ENCODE measurements at regions not wholly inside any gene's neighbourhood (a gene's known extent, or its start where the extent isn't known, plus 50 kb on each side); places are given as distances from the start of the nearest gene placed in this dataset.
A peak's percentile ranks its signal among the peaks of the same experiment; 100 is the strongest.

GRCh38 chr15:94844198-94844537, 612.8 kb downstream of the MCTP2 start:
- H3K9ac ChIP-seq (ENCODE audit: low read depth, low read length) = no peak overlapping the region
- peak overlapping the region; percentile 47; the same call in 1 of the 2 replicates for H3K4me3 ChIP-seq (ENCODE audit: low read depth, low read length)

GRCh38 chr15:94844538-94845389, 613.4 kb downstream of the MCTP2 start:
- Histone ChIP-seq H3K9ac (ENCODE audit: low read depth, low read length) (peak overlapping the region; percentile 56), H3K4me1 (ENCODE audit: control insufficient read depth, insufficient read depth, low read length) (peaks cover 9% of the 10 kb centered on the region; the same call in 1 of the 2 replicates), H3K27me3 (ENCODE audit: control insufficient read depth, insufficient read depth, low read length) (peaks cover 5% of the 10 kb centered on the region; the same call in 1 of the 2 replicates), H3K9me3 (ENCODE audit: control insufficient read depth, insufficient read depth, low read length) (peaks cover 14% of the 10 kb centered on the region; the same call in 1 of the 2 replicates), H3K27ac (ENCODE audit: low read depth, low read length) (peak overlapping the region; percentile 76), H3K4me3 (ENCODE audit: low read depth, low read length) (peak overlapping the region; percentile 54), H3K36me3 (ENCODE audit: control insufficient read depth, insufficient read depth, low read length) (no peaks in the 10 kb centered on the region)

More at GRCh38 chr15:94844198-94844537, 612.8 kb downstream of the MCTP2 start:
- peaks cover 5% of the 10 kb centered on the region; the same call in 1 of the 2 replicates for H3K27me3 ChIP-seq (ENCODE audit: control insufficient read depth, insufficient read depth, low read length)
- peaks cover 9% of the 10 kb centered on the region; the same call in 1 of the 2 replicates for H3K4me1 ChIP-seq (ENCODE audit: control insufficient read depth, insufficient read depth, low read length)
- no peaks in the 10 kb centered on the region for H3K36me3 ChIP-seq (ENCODE audit: control insufficient read depth, insufficient read depth, low read length)
- H3K27ac ChIP-seq (ENCODE audit: low read depth, low read length) = peak overlapping the region; percentile 76
- H3K9me3 ChIP-seq (ENCODE audit: control insufficient read depth, insufficient read depth, low read length) = peaks cover 14% of the 10 kb centered on the region; the same call in 1 of the 2 replicates

DNA sequence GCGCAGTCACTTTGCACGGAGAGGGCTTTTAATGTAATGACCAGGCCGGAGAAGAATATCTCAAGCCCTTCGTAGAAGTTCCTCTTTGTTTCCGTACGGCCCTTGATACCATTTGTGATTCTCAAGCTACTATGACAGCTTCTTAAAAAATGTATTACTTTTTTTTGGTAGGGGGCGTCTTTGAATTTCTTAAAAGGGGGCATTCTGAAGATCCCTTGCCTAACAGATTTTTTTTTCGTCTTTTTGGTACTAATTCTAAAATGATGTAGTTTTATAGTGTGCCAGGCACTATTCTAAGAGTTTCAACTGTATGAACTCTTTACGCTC, 614.0 kb downstream of the MCTP2 start:
- Histone ChIP-seq H3K27ac (ENCODE audit: low read depth, low read length) (peak overlapping the region; percentile 76), H3K4me3 (ENCODE audit: low read depth, low read length) (peak overlapping the region; percentile 54), H3K36me3 (ENCODE audit: control insufficient read depth, insufficient read depth, low read length) (no peaks in the 10 kb centered on the region), H3K9me3 (ENCODE audit: control insufficient read depth, insufficient read depth, low read length) (peaks cover 14% of the 10 kb centered on the region; the same call in 1 of the 2 replicates), H3K4me1 (ENCODE audit: control insufficient read depth, insufficient read depth, low read length) (peaks cover 9% of the 10 kb centered on the region; the same call in 1 of the 2 replicates), H3K27me3 (ENCODE audit: control insufficient read depth, insufficient read depth, low read length) (peaks cover 5% of the 10 kb centered on the region; the same call in 1 of the 2 replicates), H3K9ac (ENCODE audit: low read depth, low read length) (peak overlapping the region; percentile 56)

GRCh38 chr15:94847325-94847724, 616.0 kb downstream of the MCTP2 start:
- Histone ChIP-seq H3K4me3 (ENCODE audit: low read depth, low read length) (no peak overlapping the region), H3K9ac (ENCODE audit: low read depth, low read length) (no peak overlapping the region), H3K4me1 (ENCODE audit: control insufficient read depth, insufficient read depth, low read length) (peaks cover 9% of the 10 kb centered on the region; the same call in 1 of the 2 replicates), H3K36me3 (ENCODE audit: control insufficient read depth, insufficient read depth, low read length) (no peaks in the 10 kb centered on the region), H3K27me3 (ENCODE audit: control insufficient read depth, insufficient read depth, low read length) (peaks cover 5% of the 10 kb centered on the region; the same call in 1 of the 2 replicates), H3K27ac (ENCODE audit: low read depth, low read length) (no peak overlapping the region), H3K9me3 (ENCODE audit: control insufficient read depth, insufficient read depth, low read length) (peaks cover 4% of the 10 kb centered on the region; the same call in 1 of the 2 replicates)

DNA sequence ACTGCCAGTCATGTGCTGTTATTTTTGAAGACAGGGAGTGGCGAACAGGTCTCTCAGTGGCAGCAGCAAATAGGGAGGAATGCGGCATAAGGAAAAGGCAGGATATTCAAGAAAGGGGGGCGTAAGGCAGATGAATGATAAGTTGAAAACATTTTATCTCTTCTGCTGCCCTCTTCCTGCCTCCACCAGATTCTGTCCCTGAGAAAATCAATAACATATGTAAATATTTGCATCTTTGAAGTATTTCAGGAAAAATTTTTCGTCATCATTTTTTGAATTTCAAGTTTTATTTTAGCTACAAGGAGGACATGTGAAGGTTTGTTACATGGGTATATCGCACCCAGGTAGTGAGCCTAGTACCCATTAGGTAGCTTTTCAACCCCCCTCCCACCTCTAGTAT, 616.7 kb downstream of the MCTP2 start:
- Histone ChIP-seq H3K36me3 (ENCODE audit: control insufficient read depth, insufficient read depth, low read length) (no peaks in the 10 kb centered on the region), H3K4me3 (ENCODE audit: low read depth, low read length) (no peak overlapping the region), H3K27ac (ENCODE audit: low read depth, low read length) (no peak overlapping the region), H3K9ac (ENCODE audit: low read depth, low read length) (no peak overlapping the region), H3K27me3 (ENCODE audit: control insufficient read depth, insufficient read depth, low read length) (peaks cover 5% of the 10 kb centered on the region; the same call in 1 of the 2 replicates), H3K4me1 (ENCODE audit: control insufficient read depth, insufficient read depth, low read length) (peaks cover 9% of the 10 kb centered on the region; the same call in 1 of the 2 replicates), H3K9me3 (ENCODE audit: control insufficient read depth, insufficient read depth, low read length) (peaks cover 4% of the 10 kb centered on the region; the same call in 1 of the 2 replicates)

DNA sequence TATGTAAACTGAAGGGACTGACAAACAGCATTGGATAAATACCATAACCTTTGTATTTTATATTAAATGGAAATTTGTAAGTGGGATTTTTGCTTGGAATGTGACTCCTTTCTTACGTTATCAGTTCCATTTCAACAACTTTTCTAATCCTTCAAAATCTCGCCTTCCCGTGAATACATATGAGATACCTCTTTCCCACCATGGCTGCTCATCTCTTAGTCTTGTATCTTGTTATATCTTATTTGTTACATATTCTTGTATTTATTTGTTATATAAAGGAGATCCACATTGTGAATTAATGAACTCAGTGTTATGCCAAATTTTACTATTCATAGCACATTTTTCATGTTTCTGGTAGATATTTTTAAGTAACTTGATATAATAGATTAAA, 623.7 kb downstream of the MCTP2 start:
- Histone ChIP-seq H3K36me3 (ENCODE audit: control insufficient read depth, insufficient read depth, low read length) (no peaks in the 10 kb centered on the region), H3K27ac (ENCODE audit: low read depth, low read length) (no peak overlapping the region)

GRCh38 chr15:94855409-94856266, 624.3 kb downstream of the MCTP2 start:
- Histone ChIP-seq H3K9me3 (ENCODE audit: control insufficient read depth, insufficient read depth, low read length) (no peaks in the 10 kb centered on the region), H3K4me3 (ENCODE audit: low read depth, low read length) (no peak overlapping the region), H3K9ac (ENCODE audit: low read depth, low read length) (no peak overlapping the region), H3K4me1 (ENCODE audit: control insufficient read depth, insufficient read depth, low read length) (no peaks in the 10 kb centered on the region), H3K27me3 (ENCODE audit: control insufficient read depth, insufficient read depth, low read length) (no peaks in the 10 kb centered on the region), H3K36me3 (ENCODE audit: control insufficient read depth, insufficient read depth, low read length) (no peaks in the 10 kb centered on the region), H3K27ac (ENCODE audit: low read depth, low read length) (no peak overlapping the region)

More for the DNA sequence above, 623.7 kb downstream of the MCTP2 start:
- H3K9ac ChIP-seq (ENCODE audit: low read depth, low read length) = no peak overlapping the region
- H3K4me1 ChIP-seq (ENCODE audit: control insufficient read depth, insufficient read depth, low read length) = no peaks in the 10 kb centered on the region
- no peaks in the 10 kb centered on the region for H3K9me3 ChIP-seq (ENCODE audit: control insufficient read depth, insufficient read depth, low read length)
- H3K4me3 ChIP-seq (ENCODE audit: low read depth, low read length) = no peak overlapping the region
- H3K27me3 ChIP-seq (ENCODE audit: control insufficient read depth, insufficient read depth, low read length) = no peaks in the 10 kb centered on the region

- no peaks in the 10 kb centered on the region for H3K27me3 ChIP-seq (ENCODE audit: control insufficient read depth, insufficient read depth, low read length)
- H3K4me1 ChIP-seq (ENCODE audit: control insufficient read depth, insufficient read depth, low read length) = no peaks in the 10 kb centered on the region
- no peak overlapping the region for H3K9ac ChIP-seq (ENCODE audit: low read depth, low read length)
- no peak overlapping the region for H3K4me3 ChIP-seq (ENCODE audit: low read depth, low read length)
- no peak overlapping the region for H3K27ac ChIP-seq (ENCODE audit: low read depth, low read length)
- no peaks in the 10 kb centered on the region for H3K9me3 ChIP-seq (ENCODE audit: control insufficient read depth, insufficient read depth, low read length)
- no peaks in the 10 kb centered on the region for H3K36me3 ChIP-seq (ENCODE audit: control insufficient read depth, insufficient read depth, low read length)
Observed at GRCh38 chr15:94856267-94856854, 625.0 kb downstream of the MCTP2 start.

DNA sequence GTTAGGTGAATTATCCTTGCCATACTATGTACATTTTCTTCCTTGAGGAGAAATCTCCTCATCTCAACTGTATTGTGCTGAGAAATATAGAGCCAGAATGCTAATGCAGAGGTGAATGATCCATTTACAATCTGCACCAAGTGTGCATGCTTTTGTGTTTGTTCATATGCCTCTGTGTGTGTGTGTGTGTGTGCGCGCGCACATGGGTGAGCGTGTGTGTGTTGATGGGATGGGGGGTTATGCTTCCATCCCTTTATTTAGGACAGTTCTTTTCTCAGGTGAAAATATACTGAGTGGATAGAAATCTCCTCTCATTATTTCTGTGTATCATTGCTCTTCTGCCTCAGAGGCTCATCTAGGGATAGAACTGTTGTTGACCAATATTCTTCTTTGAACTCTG, 626.1 kb downstream of the MCTP2 start:
- no peaks in the 10 kb centered on the region for H3K27me3 ChIP-seq (ENCODE audit: control insufficient read depth, insufficient read depth, low read length)
- no peaks in the 10 kb centered on the region for H3K9me3 ChIP-seq (ENCODE audit: control insufficient read depth, insufficient read depth, low read length)
- no peak overlapping the region for H3K4me3 ChIP-seq (ENCODE audit: low read depth, low read length)
- no peak overlapping the region for H3K27ac ChIP-seq (ENCODE audit: low read depth, low read length)
- H3K4me1 ChIP-seq (ENCODE audit: control insufficient read depth, insufficient read depth, low read length) = no peaks in the 10 kb centered on the region
- H3K9ac ChIP-seq (ENCODE audit: low read depth, low read length) = no peak overlapping the region
- no peaks in the 10 kb centered on the region for H3K36me3 ChIP-seq (ENCODE audit: control insufficient read depth, insufficient read depth, low read length)

- no peaks in the 10 kb centered on the region for H3K36me3 ChIP-seq (ENCODE audit: control insufficient read depth, insufficient read depth, low read length)
- H3K4me3 ChIP-seq (ENCODE audit: low read depth, low read length) = no peak overlapping the region
- no peaks in the 10 kb centered on the region for H3K27me3 ChIP-seq (ENCODE audit: control insufficient read depth, insufficient read depth, low read length)
- H3K9me3 ChIP-seq (ENCODE audit: control insufficient read depth, insufficient read depth, low read length) = 0 out of 2 replicates have a peak, but pooled peaks cover 4% of the 10 kb centered on the region
- H3K27ac ChIP-seq (ENCODE audit: low read depth, low read length) = no peak overlapping the region
- H3K4me1 ChIP-seq (ENCODE audit: control insufficient read depth, insufficient read depth, low read length) = no peaks in the 10 kb centered on the region
- H3K9ac ChIP-seq (ENCODE audit: low read depth, low read length) = no peak overlapping the region
Observed at GRCh38 chr15:94858011-94858410, 626.6 kb downstream of the MCTP2 start.
